Ishikawa (cell line): ENCODE measurements at regions not wholly inside any gene's neighbourhood (a gene's known extent, or its start where the extent isn't known, plus 50 kb on each side); places are given as distances from the start of the nearest gene placed in this dataset.
A peak's percentile ranks its signal among the peaks of the same experiment; 100 is the strongest.

Experiments used
- CEBPB ChIP-seq: IDR thresholded peaks from 2 replicates; pipeline ENCODE4 v1.6.1; 2012
- CREB1 ChIP-seq: IDR thresholded peaks from 2 replicates; pipeline ENCODE4 v1.6.1; 2012; ENCODE audit warnings: low read depth
- EGR1 ChIP-seq: IDR thresholded peaks from 2 replicates; pipeline ENCODE4 v1.6.1; 2012
- EP300 ChIP-seq: IDR thresholded peaks from 2 replicates; pipeline ENCODE4 v1.6.1; 2012; ENCODE audit warnings: borderline replicate concordance
- FOXM1 ChIP-seq: IDR thresholded peaks from 2 replicates; pipeline ENCODE4 v1.6.1; 2012; ENCODE audit warnings: low read depth, borderline replicate concordance
- NFIC ChIP-seq: IDR thresholded peaks from 2 replicates; pipeline ENCODE4 v1.6.1; 2012
- RAD21 ChIP-seq: IDR thresholded peaks from 2 replicates; pipeline ENCODE4 v1.6.1; 2012; ENCODE audit warnings: low read depth
- TAF1 ChIP-seq: IDR thresholded peaks from 2 replicates; pipeline ENCODE4 v1.6.1; 2012; ENCODE audit warnings: low read depth, mild to moderate bottlenecking
- TCF12 ChIP-seq: IDR thresholded peaks from 2 replicates; pipeline ENCODE4 v1.6.1; 2012; ENCODE audit warnings: low read depth
- TEAD4 ChIP-seq: IDR thresholded peaks from 2 replicates; pipeline ENCODE4 v1.6.1; 2012
- YY1 ChIP-seq: IDR thresholded peaks from 2 replicates; pipeline ENCODE4 v1.6.1; 2012; ENCODE audit warnings: low read depth
- ZBTB7A ChIP-seq: IDR thresholded peaks from 2 replicates; pipeline ENCODE4 v1.6.1; 2012; ENCODE audit warnings: low read depth
- TF ChIP-seq, protein P1 (sequence below): IDR thresholded peaks from 2 replicates; pipeline ENCODE4 v1.6.1; 2012
- TF ChIP-seq, protein P2 (sequence below): IDR thresholded peaks from 2 replicates; pipeline ENCODE4 v1.6.1; 2012; ENCODE audit warnings: low read depth, mild to moderate bottlenecking
- TF ChIP-seq, protein P3 (sequence below): IDR thresholded peaks from 2 replicates; pipeline ENCODE4 v1.6.1; 2012

DNA sequence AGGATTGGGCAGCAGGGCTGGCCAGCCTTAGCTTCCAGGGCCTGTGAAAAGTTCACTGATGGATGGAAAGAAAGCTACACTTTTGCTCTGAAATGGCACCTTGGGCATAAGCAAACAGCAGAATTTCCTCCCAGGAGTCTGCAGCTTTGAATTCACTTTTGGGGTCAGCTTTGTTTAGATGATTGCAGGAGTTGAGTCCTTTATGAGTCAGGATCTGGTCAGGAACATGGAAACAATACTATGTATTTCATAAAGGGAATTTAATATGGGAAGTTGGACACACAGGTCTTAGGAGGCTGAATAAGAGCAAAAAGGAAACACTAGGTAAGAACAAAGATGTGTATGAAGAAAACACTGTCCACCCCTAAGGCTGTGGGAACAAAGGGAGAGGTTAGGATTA lies 345.3 kb downstream of the TSN start:
- TF ChIP-seq, protein P1, sequence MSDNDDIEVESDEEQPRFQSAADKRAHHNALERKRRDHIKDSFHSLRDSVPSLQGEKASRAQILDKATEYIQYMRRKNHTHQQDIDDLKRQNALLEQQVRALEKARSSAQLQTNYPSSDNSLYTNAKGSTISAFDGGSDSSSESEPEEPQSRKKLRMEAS: no peak
- TF ChIP-seq CEBPB (no peak), TEAD4 (no peak), TAF1 (no peak), EP300 (no peak), CREB1 (no peak), TCF12 (no peak), RAD21 (no peak), FOXM1 (no peak)
- TF ChIP-seq, protein P2, sequence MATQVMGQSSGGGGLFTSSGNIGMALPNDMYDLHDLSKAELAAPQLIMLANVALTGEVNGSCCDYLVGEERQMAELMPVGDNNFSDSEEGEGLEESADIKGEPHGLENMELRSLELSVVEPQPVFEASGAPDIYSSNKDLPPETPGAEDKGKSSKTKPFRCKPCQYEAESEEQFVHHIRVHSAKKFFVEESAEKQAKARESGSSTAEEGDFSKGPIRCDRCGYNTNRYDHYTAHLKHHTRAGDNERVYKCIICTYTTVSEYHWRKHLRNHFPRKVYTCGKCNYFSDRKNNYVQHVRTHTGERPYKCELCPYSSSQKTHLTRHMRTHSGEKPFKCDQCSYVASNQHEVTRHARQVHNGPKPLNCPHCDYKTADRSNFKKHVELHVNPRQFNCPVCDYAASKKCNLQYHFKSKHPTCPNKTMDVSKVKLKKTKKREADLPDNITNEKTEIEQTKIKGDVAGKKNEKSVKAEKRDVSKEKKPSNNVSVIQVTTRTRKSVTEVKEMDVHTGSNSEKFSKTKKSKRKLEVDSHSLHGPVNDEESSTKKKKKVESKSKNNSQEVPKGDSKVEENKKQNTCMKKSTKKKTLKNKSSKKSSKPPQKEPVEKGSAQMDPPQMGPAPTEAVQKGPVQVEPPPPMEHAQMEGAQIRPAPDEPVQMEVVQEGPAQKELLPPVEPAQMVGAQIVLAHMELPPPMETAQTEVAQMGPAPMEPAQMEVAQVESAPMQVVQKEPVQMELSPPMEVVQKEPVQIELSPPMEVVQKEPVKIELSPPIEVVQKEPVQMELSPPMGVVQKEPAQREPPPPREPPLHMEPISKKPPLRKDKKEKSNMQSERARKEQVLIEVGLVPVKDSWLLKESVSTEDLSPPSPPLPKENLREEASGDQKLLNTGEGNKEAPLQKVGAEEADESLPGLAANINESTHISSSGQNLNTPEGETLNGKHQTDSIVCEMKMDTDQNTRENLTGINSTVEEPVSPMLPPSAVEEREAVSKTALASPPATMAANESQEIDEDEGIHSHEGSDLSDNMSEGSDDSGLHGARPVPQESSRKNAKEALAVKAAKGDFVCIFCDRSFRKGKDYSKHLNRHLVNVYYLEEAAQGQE: no peak
- TF ChIP-seq, protein P3, sequence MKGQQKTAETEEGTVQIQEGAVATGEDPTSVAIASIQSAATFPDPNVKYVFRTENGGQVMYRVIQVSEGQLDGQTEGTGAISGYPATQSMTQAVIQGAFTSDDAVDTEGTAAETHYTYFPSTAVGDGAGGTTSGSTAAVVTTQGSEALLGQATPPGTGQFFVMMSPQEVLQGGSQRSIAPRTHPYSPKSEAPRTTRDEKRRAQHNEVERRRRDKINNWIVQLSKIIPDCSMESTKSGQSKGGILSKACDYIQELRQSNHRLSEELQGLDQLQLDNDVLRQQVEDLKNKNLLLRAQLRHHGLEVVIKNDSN: no peak

DNA sequence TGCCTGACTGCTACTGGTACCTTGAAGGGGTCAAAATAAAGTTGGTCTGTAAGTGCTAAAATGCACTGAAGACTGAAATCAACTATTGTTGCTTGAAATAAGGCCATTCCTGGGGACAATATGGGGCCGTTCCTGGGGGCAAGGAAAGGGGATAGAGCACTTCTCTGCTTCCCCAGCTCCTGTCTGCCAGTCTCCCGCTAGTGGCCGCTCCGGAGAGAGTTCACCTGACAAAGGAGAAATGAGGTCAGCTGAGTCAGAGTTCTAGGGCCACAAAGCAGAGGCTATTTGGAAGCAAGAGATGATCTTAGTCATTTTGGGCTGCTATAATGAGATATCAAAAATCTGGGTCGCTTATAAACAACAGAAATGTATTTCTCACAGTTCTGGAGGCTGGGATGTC lies 345.9 kb downstream of the TSN start:
- TF ChIP-seq EGR1 (no peak), NFIC (no peak), RAD21 (no peak), YY1 (no peak), EP300 (no peak), TAF1 (no peak), ZBTB7A (no peak)
- TF ChIP-seq, protein P1: no peak

DNA sequence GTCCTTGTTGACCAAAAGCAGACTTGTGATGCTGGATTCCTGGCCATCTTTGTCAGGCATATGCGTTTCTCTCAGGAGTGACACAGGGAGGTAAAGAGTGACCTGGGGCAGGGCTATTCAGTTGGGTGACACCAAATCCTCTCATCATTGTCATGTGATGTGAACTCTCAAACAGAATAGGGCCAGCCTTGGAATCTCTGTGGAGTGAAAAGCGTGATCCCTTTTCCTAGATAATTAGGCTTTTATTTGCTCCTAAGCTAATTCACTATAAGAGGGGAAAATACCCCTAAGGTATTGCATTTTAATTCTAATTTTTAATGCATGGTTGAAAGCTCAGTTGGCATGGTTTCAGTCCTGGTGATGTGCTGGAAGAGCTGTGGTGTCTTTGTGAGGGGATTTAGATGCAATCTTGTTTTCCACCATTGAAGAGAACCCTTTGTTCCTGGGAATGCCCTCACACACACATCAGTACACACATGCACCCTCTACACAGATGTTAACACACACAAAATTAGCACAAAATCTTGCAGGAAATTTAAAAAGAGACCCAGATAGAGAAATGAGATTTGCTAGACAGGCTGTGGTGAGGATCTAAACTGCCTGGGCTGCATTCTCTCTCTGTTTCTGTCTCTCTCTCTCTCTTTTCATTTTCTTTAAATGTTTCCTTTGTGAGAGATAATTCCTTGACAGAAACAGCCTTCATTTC lies 349.9 kb downstream of the TSN start:
- TF ChIP-seq, protein P3: no peak

DNA sequence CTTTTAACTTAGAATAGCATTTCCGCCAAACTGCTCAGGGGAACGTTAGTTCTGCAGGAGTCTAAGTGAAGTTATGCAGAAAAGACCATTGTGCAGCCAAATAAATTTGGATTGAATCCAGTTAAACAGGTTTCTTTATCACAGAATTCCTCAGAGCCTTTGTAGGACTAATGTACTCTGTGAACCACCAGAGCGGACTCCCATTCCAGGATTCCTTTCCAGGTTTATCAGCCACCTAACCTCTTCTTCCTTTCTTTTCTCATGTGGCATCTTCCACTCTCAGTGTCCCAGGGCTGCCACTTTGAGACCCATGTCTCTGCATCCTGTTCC lies 350.4 kb downstream of the TSN start:
- TF ChIP-seq EGR1: no peak
- TF ChIP-seq CREB1: no peak
- no peak for TF ChIP-seq ZBTB7A
- no peak for TF ChIP-seq EP300
- TF ChIP-seq, protein P2: no peak
- peak; percentile 45; the same call in 1 of the 2 replicates for TF ChIP-seq NFIC

DNA sequence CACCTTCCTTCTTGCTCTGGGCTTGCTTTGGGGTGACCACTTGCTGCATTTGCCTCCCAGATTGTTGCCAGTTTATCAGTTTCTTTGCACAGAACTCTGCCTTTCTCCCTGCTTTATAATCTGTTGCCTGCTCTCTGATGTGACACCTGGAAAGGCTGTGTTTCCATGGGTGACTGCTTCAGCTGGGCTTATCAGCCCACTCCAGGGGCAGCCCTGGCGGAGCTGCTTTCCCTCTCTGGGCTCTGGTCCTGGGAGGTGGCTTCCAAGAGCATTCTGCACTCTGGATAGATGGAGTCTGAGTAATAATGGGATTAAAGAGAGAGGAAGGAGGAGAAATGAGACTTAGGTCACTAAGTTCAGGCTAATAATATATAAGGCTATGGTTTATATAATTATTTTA lies 352.7 kb downstream of the TSN start:
- TF ChIP-seq TCF12: no peak
- TF ChIP-seq TEAD4: no peak
- TF ChIP-seq, protein P1: no peak
- no peak for TF ChIP-seq EGR1
- no peak for TF ChIP-seq CREB1
- TF ChIP-seq NFIC: no peak
- no peak for TF ChIP-seq YY1
- no peak for TF ChIP-seq CEBPB
- no peak for TF ChIP-seq EP300
- no peak for TF ChIP-seq FOXM1
- TF ChIP-seq RAD21: no peak
- TF ChIP-seq, protein P3: no peak
- no peak for TF ChIP-seq ZBTB7A
- TF ChIP-seq, protein P2: no peak
- no peak for TF ChIP-seq TAF1
